Medulla oblongata (tissue), 1 donor: ENCODE measurements at regions not wholly inside any gene's neighbourhood (a gene's known extent, or its start where the extent isn't known, plus 50 kb on each side); places are given as distances from the start of the nearest gene placed in this dataset.

Experiments
- DNase-seq: peaks from one replicate; pipeline ENCODE4 v3.0.0-alpha.2; 2015; ENCODE audit errors: extremely low spot score

DNA sequence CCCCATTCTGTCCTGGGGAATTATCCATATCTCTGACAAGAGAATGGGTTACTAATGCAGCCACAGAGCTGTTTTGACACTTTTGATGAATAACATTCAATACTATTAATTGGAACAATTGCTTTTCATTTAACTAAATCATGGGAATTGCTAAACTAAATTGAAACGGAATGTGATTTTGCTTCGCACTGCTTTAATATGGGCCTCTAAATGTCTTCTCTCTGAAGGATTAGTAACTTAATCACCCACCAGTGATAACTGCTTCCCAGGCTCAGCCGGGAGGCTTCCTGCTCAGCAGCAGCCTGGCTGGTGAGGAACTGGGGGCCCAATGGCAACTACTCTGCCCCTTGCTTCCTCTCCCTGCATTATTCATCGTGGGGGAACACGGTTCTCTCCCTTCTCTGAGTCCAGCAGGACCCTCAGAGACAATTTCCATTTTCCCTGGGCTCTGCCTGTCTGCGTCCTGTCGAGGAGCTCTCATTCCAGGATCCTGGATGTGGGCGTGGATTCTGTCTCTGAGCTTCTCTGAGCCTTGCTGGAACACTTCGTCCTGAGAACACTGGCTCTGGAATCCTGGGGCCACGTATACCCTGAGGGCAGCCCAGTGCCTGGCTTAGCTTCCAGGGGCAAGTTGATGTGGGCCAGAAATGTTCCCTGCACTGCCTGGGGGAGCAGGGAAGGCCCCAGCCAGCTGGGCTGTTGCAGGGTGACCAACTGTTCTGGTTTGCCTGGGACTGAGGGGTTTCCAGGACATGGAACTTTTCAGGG lies 308.9 kb downstream of the DHX35 start:
- DNase-seq = no peak

DNA sequence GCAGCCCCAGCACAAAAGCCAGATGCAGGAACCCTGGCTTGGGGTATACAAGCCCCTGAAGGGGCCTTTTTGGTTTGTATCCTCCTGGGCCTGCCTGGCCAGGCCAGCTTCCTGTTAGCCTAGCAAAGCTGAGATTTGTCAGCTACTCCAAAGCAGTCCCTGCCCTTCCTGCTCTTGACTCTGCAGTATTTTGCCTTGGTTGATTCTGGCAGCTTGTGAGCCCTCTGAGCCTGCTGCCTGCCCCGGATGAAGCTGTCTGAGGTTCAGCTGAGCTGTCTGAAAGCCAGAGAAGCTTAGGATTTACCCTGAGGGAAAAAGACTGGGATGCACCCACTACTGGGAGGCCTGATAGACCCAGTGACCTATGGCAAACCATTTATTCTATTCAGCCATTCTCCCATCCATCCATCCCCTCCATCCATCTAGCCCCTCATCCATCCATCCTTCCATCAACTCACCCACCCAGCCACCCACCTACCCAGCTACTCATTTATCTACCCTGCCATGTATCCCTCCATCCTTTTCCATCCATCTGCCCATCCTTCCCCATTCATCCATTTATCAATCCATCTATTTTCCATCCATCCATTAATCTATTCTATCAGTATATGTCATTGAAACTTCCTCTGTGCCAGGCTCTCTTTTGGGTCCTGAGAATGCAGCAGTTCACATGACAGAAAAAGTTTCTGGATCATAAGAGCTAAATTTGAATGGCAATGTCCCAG lies 307.5 kb downstream of the DHX35 start:
- no peak for DNase-seq

DNA sequence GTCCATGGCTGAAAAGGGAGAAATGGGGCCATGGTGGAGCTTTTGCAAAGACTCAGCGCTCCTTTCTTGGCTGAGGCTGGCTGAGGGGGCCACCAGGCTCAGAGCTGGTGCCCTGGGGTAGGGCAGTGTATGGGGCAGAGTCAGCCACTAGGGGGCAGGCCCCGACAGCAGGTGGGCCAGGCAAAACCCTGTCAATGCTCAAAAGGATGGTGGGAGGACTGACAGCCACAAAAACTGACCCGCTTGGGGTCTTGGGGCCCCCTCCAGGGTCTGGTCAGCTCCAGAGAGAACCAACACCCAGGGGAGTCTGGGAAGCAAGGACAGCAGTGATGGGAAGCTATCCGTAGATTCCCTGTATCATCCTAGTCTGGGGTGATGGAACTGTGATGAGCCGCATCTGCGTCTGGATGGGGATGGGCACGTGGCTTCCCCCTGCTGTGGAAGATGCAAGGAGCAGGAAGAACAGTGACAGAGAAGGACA lies 306.9 kb downstream of the DHX35 start:
- DNase-seq = peak; percentile 48

DNA sequence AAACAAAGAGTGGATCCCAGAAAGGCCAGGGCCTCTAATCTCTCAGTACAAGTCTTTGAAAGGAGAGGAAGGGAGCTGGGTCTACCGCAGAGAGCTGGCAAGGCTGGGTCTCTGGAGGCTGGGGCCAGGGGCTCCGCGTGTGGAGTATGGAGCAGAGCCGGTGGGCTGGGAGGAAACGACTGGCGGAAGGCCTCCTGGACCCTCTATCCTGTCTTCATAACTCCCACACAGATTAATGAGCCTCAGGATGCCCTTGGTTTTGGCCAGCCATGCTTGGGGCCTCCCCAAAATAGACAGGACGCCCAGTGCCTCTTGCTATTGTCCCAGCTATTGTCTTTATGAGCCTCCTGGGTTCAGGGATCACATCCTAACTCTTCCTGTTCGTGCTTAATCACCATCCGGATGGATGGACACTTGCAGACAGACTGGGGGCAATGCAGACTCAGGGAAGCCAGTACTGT lies 306.4 kb downstream of the DHX35 start:
- no peak for DNase-seq

GRCh38 chr20:39266989-39267388 lies 304.8 kb downstream of the DHX35 start:
- DNase-seq = no peak

- peak; percentile 66 for DNase-seq
Measured at GRCh38 chr20:39264506-39265172, 302.5 kb downstream of the DHX35 start.

DNA sequence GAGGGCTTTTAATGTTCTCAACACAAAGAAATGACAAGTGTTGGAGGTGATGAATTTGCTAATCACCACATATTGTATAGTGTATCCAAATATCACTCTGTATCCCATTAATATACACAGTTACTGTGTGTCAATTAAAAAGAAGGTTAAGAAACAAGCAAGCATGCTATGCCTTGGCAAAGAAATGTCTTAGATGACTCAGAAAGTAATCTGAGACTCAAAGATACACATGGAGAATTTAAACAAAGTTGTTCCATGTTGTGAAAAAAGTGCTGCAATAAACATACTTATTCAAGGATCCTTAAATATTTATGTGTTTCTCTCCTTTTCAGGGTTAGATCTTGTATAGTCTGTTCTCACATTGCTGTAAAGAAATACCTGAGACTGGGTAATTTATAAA lies 300.9 kb downstream of the DHX35 start:
- no peak for DNase-seq

GRCh38 chr20:39259808-39260207 lies 297.7 kb downstream of the DHX35 start:
- DNase-seq = no peak

DNA sequence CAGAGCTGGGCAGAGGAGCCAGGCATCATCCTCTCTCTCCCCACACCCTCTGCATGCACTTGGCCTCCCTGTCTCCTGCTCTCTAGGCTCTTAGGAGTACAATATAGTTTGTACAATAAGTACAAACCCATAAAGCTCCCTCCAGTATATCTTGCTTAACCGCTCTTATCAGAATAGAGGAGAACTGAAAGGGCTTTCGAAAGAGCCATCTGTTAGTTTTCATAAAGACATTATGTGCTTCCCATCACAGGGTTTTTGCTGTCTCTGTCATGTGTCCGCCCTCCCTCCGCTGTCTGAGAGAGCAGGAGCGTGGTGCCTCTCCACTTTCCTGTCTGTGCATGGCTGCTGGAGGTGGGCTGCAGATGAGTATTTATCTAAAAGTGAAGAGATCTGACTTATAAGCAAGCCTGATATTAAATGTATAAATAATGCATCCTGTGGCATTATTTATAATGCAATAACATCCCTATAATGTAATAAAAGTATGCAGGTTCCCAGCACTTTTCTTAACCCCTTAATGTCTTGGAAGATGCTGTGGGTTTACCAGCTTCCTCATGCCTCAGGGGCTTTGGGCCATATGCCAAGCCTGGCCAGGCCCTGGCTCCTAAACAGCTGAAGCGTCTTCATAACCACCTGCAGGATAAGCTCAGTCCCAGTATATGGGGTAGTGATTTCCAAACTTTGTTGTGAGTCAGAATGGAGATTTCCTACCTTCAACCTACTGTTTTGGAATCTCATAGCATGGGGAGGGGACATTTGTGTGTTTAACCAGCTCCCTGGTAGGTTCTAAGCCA lies 297.1 kb downstream of the DHX35 start:
- DNase-seq = no peak

- no peak for DNase-seq
Measured at GRCh38 chr20:39258253-39258652, 296.1 kb downstream of the DHX35 start.

DNA sequence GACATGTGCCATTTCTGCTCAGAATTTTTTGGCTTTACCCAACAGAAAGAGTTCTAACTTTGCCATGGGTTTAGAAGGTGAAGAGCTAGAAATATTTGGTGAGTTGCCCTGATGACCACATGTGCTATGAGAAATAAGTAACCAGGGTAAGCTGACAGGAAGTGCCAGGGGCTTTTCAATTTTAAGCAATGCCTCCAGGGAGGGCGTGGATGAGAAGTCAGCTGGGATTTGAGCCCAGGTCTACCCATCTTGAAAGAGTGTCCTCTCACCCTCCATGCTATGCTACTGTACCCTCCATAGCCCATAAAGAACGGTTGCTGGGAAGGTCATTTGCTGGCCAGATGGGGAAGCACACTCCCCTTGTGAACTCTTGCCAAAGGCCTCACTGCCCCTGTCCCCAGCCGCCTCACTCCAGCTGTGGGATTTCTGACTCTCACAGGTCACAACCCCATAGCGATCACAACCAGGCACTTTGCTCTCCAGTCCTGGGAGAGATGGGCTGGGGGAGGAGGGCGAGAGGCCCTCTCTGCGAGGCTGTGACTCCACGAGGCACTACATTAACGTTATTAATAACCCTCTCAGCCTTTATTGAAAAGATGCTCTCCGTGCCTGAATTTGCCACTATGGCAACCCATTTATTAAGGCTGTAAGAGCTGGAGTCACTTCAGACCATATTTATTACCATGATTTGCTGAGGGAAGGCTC lies 291.1 kb downstream of the DHX35 start:
- DNase-seq = no peak

DNA sequence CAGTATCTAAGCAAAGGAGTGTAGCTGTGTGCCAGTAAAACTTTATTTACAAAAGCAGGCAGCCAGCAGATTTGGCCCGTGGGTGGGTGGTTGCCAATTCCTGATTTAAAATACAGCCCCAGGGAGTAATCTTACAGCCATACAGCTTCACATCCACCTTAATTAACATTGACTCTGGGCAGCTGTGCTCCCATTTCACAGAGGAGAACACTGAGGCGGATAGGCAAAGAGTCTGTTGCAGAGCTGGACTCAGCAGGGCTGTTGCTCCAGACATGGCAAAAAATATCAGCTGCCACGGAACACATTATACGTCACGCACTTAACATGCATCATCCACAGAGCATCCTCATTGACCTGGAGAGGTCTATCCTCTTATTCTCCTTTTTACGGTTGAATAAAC lies 289.9 kb downstream of the DHX35 start:
- DNase-seq = no peak

DNA sequence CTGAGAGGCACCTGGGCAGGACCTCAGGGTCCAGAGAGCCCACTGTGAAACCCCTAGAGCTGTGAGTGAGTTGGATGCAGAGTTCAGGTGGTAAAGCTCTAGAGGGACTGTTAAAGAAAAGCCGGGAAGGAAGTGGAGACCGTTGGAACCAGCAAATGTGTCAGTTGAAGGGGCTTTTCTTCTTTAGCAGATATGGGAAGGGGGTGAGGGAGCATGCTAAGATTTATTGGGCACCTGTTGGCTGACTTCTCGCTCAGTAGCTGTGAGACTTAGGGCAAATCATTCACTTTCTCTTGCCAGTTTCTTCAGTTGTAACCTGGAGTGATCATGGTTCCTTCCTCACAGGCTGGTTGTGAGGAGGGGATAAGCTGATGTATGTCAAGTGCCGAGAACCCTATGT lies 287.7 kb downstream of the DHX35 start:
- DNase-seq = no peak

DNA sequence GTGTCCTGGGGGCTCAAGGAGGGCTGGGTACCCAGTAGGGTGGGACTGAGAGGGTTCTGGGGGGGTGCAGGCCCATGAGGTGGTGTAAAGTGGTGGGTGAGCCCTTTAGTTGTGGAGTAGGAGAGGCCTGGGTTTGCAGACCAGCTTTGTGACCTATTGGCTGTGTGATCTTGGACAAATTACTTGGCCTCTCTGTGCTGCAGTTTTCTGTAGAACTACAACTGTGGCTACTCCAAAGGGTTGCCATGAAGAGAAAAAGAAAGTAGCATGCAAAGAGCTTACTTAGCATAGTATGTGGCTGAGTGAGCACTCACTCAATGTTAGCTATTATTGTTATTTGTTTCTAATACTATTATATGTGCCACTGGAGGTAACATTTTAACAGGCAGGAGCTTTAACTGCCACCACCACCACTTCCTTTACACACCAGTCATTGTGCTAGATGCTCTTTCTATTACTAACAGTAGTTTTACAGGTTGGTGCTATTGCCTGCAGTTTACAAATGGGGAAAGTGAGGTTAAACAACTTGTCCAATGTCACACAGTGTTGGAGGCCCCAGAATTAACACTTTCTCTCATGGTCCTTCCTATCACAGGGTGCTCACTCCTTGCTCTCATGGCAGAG lies 286.8 kb downstream of the DHX35 start:
- DNase-seq = no peak

DNA sequence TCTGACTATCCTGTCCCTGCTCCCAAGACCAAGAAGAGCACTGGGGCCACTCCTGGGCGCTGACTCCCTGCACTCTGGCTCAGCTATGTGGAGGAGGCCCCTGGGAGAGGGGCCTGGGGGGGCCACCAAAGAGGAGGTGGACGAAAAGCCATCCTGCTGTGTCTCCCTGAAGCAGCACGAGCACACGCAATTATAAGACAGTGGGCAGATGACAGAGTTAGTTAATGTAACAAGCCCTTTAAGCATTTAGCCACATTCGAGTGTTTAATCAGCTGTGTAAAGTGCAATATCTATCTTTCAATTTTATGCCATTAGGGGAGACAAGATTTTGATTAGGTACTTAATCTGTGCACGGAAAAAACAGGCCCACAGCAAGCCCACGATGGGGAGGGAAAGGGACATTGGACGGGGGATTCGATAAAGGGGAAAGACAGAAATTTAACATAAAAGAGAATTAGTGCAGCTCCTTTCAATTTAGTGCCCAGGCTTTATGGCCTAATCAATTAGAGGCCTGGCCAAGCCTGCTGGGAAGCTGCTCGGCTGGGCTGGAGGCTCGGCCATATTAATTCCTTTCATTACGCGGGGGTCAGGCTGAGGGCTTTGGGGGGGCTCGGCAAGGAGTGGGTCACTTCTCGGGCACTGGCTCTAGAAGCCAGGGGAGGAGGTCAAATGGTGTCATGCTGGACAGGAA lies 286.2 kb downstream of the DHX35 start:
- DNase-seq = no peak

DNA sequence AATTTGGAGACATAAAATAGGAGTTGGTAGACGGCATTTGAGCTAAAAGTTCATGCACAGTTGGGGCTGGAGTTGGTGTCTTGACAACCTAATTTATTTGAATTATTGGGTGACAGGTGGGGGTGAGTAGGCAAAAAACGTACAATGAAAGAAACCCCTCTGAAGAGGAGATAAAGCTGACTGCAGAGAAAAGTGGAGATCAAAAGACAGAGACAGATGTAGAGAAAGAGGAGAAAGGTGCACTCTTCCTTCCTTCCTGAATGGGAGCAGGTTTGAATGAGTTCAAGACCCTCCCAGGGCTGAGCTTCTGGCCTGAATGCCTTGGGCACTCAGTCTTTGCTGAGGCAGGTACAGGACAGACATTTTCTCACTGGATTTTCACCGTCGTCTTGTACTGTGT lies 284.3 kb downstream of the DHX35 start:
- DNase-seq = no peak

- no peak for DNase-seq
Measured at GRCh38 chr20:39245685-39246311, 283.7 kb downstream of the DHX35 start.

- no peak for DNase-seq
Measured at GRCh38 chr20:39243962-39244361, 281.8 kb downstream of the DHX35 start.

DNA sequence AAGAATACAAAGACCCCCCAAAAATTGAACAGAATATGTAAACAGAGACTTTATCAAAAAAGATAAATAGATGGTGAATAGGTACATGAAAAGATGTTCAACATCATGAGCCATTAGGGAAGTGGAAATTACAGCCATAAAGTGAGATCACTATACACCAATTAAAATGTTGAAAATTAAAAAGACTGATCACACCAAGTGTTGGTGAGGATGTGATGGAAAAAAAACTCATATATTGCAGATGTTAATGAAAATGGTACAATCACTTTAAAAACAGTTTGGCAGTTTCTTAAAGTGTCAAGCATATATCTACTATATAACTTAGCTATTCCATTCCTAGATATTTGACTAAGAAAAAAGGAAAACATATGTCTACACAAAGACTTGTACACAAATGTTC lies 280.5 kb downstream of the DHX35 start:
- DNase-seq = no peak
